ENCODE measurements at regions not wholly inside any gene's neighbourhood (a gene's known extent, or its start where the extent isn't known, plus 50 kb on each side); places are given as distances from the start of the nearest gene placed in this dataset.

- DNase-seq: no peak
Observed at GRCh38 chr5:15260356-15261268, 239.4 kb upstream of the FBXL7 start.

- no peak for DNase-seq
Observed at GRCh38 chr5:15256485-15256884, 243.5 kb upstream of the FBXL7 start.

GRCh38 chr5:15255576-15255975, 244.4 kb upstream of the FBXL7 start:
- no peak for DNase-seq

GRCh38 chr5:15254607-15255006, 245.4 kb upstream of the FBXL7 start:
- DNase-seq: no peak

GRCh38 chr5:15252331-15252730, 247.6 kb upstream of the FBXL7 start:
- no peak for DNase-seq

- DNase-seq: no peak
Observed at GRCh38 chr5:15249152-15249551, 250.8 kb upstream of the FBXL7 start.

DNA sequence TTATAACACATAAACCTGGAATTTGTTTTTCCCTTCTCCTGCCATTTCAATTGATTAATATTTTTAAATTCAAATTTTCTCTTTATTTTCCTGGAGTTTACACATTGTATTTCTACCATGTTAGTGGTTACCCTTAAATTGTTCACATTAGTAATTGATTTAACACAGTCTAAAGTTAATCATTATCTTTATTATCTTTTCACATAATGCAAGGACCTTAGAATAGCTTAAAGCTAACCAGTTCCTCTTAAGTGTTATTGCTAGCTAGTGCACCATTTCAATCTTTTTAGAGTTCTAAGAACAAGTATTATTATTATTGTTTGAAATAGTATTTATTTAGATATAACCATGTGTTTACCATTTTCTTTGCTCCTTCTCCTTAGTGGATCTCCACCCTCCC, 251.2 kb upstream of the FBXL7 start:
- DNase-seq: no peak

DNA sequence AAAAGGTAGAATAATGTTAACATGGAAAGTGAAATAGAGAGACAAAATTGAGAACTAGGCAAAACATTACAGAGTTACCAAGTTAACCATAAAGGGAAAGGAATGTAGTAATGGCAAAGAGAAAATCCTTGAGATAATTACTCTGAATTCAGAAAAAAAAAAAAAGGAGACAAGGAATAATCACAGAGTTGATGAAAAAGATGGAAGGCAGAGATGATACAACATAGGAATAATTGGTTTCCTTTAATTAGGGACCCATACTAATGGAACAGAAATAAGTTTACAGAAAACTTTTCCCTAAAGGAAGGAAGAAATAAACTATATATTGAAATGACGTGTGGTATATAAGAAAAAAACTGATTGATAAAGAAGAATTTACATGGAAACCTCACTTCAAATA, 254.1 kb upstream of the FBXL7 start:
- DNase-seq: no peak

DNA sequence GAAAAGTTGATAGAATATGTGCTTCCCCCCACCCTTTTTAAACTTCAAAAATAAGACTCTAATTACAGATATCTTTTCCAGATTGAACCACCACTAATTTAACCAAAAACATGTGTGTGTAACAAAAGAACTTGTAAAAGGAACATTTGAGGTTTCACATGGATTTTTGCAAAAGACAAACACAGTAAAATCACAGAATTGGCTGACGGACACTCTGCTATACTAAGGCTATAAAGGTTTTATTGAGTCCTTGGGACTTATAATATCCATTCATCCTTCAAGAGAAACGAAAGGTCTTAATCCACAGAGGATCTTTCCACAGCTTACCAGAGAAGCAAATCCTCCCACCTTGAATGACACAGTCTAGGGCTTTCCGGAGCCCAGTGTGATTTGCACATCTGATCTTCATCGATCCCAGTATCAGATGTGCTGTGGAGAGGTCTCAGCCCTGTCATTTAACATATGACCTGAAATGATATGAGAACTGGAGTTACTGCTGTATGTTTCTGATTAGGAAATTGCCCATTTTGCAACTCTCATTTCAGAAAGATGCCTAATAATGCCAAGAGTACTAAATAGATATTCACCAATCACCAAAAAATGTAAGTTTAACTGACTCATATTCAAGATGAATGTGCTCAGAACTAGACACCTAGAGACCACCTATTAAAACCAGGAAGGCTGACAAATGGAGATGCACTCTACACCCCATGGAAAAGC, 256.5 kb upstream of the FBXL7 start:
- DNase-seq: no peak

GRCh38 chr5:15241216-15241821, 258.7 kb upstream of the FBXL7 start:
- DNase-seq: no peak

DNA sequence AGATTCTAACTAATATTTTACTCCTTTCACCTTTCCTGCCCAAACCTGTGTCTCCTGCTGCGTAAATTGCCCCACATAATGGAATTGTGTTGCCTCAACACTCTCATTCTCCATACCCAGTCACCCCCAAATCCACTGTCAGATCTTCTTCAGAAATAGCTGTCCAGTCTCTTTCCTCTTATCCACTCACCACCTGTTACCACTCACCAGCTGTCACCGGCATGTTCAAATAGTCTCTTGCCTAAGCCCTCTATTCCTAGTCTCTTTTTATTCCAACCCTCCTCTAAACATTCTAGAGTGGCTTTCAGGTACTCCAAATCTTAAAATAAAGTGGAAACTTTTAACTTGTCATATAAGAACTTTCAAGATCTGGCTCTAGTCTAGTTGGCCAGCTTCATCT, 262.0 kb upstream of the FBXL7 start:
- DNase-seq: no peak

GRCh38 chr5:15236911-15237508, 263.0 kb upstream of the FBXL7 start:
- no peak for DNase-seq

GRCh38 chr5:15234911-15235310, 265.1 kb upstream of the FBXL7 start:
- DNase-seq: no peak

DNA sequence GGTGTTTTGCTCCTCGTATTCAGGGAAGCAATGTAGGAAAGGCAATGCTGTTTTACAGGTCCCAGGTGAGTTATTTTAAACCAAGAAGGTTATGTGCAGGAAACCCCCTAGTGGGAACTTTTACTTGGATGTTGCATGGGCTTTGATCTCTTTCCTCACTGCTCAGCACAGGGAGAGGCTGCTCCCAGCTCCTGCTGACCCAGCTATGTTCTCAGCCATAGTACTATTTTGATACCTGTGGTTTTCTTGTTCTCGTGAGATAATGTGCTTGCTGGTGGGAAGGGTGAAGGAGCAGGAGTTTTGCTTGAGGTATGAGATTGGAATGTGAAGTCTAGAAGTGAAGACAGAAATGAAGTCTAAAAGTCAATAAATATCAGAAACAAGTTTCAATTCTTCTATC, 265.6 kb upstream of the FBXL7 start:
- DNase-seq: no peak

- DNase-seq: no peak
Observed at GRCh38 chr5:15233566-15233965, 266.4 kb upstream of the FBXL7 start.

DNA sequence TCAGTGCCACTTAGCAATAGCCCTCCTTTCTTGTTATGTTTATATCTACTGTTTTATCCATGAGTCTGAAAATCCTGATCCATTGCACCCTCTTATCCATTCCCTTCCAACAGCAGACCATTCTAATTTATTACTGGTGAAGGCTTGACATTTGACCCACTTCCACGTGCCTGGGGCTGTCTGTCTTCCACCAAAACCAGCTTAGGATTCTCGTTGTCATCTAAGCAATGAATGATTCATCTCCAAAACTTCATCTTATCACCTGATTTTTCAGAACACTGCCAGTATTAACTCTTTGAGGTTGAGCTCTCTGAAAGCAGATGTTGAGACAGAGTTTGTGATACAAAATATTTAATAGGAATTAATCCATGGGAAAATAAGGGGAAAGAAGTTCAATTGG, 277.8 kb upstream of the FBXL7 start:
- no peak for DNase-seq

- no peak for DNase-seq
Observed at GRCh38 chr5:15220642-15221173, 279.3 kb upstream of the FBXL7 start.

GRCh38 chr5:15215056-15215455, 284.9 kb upstream of the FBXL7 start:
- DNase-seq: no peak

GRCh38 chr5:15214010-15214409, 286.0 kb upstream of the FBXL7 start:
- DNase-seq: no peak

DNA sequence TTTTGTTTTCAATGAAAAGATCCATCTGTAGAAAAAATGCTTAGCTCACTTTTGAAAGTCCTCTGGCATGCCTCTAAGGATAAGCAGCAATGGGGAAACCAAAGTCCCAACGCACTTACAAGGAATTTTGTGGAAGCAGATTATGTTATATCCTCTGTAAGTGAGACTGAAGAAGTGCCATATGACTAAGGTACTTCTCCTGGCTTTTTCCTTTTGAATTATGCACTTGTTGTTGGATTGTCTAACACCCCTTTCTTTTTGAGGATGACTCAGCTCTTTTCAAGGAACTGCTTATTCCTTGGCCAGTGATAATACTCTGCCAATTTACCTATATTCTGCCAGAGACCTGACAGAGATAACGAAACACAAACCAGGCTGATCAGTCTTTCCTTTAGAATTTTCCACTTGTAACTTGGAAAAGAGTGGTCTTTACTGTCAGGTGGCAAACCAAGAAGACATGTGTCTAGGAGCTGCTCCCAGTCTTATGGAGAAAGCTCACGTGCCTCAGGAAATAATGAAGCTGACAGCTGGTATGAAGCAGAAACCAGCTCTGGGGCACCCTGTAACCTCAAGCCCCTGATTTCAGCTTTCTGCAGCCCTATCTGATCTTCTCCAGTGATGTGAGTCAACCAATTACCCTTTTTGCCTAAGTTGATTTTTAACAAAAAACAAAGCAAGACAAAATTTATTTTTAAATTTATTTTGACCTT, 290.8 kb upstream of the FBXL7 start:
- no peak for DNase-seq

DNA sequence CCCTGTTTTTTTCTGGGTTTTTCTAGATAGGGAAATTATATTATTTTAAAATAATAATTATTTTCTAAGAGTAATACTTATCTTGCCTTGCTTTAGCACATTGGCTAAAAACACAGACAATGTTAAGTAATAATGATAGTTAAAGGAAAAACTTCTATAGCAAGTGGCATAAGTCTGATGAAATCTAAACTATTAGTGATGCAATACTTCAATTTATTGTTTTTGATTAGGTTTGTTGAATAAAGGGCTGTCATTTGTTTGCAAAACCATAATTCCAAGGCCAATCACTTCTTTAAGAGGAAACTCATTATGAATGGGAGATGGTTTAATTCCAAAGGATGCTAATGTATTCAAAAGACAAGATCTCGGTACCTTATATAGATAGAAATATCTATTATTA, 293.8 kb upstream of the FBXL7 start:
- no peak for DNase-seq

DNA sequence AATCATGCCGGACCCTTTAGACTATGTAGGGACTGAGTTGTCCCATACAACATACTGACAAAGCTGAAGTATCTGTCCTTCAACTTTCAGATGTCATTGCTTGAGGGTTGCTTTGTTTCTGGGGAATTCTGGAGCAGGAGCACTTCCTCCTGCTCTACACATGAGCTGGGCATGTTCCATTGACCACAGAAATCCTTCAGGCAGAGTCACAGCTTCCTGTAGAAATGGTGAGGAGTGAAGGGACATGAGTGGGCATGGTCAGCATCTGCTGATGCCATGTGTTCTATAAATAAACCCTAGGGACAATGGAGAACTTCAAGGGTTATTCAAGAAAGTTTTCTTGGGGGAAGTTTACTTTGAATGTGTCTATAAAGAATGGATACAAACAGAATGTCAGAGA, 296.6 kb upstream of the FBXL7 start:
- no peak for DNase-seq

DNA sequence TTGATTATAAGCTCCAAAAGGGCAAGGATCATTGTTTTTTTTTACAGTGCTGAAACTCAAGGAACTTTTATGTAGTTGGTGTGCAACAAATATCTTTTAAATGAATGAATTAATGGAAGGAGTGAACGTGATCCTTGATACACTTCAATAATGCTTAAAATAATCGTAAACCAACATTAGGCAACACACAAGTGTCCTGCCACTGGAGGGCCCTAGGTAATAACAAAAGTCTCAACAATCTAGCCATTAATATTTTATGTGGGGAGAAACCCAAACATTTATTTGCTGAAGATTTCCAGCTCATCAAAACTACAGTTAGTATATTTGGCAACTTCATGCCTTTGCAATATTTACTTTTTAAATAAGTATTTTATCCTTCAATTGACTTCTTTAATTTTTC, 309.0 kb upstream of the FBXL7 start:
- DNase-seq: no peak
